ENCODE measurements at regions not wholly inside any gene's neighbourhood (a gene's known extent, or its start where the extent isn't known, plus 50 kb on each side); places are given as distances from the start of the nearest gene placed in this dataset.

DNA sequence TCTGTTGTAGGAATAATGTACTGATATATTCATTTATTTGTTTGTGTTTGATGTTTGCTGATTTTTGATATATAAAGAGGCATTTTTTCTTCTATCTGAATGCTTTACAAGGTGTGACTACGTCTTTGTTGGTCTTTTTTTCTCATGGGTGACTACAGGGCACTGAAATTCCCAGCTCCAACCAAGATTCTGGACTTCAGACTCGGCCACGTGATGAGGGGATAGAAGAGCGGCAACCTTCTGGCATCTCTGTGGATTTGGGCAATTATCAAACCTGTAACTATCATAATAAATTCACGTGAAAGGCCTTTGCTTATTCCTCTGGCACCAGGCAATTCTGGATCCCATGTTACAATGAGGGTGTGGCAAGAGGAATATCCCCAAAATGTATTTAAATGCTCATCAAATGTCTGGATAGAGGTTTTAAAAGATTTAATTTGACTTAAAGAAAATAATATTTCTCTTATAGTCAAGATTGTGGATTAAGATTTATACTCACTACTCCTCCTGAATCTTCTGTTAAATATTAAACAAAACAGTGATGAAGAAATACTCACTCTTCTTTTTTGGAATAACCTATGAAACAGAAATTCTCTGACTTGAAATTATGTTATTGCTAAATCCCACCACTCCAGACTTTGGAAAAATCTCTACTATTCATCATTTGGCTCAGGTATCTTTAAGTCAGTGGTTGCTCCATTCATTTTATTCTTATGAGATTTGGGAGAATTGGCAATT, 276.3 kb downstream of the GPR37 start:
- no peak for DNase-seq

DNA sequence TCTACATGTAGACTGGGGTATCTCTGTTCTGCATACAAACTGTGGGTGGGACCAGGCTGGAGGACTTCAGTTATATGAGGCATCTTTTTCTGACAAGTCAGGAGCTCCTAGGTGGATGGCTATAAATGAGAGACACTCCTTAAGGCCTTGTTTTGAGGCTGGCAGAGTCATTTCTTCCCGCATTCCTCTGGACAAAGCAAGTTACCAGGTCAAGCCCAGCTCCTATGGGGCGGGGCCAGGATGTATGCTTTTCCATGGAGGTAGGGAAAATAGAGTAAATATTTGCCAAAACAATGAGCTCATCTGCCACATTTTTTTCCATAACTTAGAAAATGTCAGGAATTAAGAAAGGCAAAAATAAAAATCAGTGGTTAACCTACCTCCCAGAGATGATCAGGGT, 283.4 kb downstream of the GPR37 start:
- no peak for DNase-seq

DNA sequence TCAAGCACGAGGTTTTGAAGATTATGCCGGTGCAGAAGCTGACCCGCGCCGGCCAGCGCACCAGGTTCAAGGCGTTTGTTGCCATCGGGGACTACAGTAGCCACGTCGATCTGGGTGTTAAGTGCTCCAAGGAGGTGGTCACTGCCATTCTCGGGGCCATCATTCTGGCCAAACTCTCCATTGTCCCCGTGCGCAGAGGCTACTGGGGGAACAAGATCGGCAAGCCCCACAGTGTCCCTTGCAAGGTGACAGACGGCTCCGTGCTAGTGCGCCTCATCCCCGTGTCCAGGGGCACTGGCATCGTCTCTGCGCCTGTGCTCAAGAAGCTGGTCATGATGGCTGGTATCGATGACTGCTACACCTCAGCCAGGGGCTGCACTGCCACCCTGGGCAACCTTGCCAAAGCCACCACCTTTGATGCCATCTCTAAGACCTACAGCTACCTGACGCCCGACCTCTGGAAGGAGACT, 284.7 kb downstream of the GPR37 start:
- no peak for DNase-seq

DNA sequence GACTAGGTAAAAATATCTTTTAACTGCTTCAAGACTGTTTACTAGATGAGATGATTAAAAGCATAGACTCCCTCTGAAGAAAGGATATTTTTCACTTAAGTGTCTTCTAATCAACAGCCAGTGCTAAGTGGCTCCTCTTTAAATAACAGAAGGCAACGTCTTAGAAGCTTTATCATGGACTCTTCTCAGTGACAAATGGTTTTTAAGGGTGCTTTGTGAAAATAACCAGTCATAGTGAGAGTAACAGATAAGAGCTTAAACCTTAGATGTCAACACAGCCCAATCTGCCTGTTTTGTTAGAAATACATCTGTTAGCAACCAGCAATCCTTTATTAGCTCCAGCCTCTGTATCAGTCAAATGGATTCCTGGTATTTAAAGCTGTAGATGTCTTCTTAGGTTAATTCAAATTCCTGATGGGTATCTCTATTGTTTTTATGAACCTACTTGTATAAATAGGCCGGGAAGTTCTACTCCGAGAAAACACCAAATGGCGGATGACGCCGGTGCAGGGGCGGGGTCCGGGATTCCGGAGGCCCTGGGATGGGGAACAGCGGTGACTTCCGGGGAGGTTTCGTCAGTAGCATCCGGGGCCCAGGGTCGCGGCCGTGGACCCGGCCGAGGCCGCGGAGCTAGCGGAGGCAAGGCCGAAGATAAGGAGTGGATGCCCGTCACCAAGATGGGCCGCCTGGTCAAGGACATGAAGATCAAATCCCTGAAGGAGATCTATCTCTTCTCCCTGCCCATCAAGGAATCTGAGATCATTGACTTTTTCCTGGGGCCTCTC, 285.4 kb downstream of the GPR37 start:
- DNase-seq = no peak

DNA sequence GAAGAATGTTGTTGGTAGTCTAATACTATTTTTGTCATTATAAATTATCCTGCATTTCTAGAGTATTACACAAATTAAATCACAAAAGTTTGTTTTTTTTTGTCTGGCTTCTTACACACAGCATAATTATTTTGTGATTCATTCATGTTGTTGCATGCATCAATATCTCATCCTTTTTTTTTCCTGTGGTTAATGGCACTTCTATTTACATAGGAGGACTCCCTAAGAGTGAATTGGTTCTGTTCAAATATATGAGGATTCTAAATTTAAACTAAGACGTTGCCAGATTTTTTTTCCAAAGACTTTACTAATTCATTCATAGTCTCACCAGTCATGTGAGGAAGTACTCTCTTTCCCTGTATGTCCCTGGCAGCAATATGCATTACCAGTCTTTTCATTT, 303.3 kb downstream of the GPR37 start:
- DNase-seq = peak; percentile 90

DNA sequence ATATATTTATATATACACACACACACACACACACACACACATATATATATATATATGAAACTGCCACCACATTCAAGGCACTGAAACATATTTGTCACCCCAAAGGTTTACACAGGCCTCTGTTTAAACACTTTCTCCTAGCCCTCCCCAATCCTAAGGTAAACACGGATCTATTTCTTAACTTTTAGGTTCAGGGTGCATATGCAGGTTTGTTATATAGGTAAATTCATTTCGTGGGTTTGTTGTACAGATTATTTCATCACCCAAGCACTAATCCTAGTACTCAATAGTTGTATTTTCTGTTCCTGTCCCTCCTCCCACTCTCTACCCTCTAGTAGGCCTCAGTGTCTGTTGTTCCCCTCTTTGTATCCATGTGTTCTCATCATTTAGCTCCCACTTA, 305.0 kb downstream of the GPR37 start:
- no peak for DNase-seq

DNA sequence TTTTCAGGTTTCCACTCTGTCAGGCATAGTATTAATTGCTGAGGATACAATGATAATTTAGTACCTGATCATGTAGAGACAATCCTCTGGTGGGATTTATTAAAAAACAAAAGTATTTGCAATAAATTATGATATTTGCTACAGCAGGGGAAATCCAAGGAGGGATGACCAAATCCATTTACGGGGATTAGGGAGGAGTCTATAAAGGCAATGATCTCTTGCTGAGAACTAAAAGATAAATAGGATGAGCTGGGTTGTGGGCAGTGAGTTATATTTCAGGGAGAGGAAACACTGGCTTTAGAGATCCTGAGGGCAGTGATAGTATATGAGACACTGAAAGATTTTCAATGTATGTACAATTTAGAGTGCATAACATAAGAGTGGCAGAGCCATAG, 305.5 kb downstream of the GPR37 start:
- peak; percentile 12 for DNase-seq

DNA sequence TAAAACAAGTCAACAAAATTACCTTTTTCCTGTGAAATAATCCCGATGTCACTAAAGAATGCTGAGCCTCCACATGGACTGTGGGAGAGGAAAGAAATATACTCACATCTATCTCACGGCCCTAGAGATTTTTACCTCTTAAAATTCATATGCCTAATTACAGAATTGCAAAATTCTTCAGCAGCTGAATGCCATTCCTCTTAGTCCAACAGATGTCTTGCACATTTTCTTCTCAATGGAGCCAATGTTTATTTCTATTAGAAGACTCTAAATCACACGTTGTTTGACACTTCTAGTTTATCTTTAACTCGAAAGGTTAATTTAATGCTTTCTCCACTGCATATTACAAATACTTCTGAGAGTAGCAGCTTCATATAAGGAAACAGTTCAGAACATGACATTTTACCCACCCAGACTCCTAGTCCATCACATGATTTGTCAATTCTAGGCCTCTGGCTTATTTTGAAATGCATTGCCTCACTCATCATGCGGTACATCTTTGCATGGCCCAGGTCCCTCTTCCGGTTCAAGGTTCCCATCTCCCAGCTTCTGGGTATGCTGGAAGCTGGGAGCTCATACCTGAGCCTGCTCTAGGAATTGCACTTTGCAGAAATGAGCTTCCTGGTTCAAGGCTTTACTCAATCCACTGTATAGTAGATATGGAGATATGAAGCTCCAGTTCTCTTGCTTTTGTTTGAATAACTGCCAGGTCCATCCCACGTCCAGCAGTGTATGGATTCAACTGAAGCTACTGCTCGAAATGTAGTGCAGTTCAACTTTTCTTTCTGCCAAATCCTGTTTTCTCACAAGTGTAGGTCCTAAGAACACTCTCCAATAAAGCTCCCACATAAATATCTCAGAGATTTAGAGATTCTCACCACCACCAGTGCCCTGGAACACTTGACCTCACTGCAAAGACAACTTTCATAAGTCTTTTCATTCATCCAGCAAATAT, 306.2 kb downstream of the GPR37 start:
- DNase-seq = peak; percentile 64

DNA sequence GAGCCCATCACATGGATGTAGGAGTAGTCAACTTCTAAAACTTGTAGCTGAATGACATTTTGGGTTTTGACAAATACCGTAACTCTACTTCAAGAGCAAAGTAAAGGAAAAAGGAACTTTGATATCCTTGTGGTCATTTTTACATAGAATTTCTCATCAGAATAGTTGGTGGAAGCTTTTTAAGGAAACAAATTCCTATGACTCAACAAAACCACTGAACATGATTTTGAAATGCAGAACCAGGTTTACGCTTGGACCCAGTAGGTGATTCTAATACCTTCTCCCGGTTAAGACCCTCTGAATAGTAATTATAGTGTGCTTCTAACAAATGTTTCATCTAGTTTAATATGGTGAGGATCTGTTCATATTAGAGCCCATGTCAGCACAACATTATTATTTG, 307.8 kb downstream of the GPR37 start:
- peak; percentile 30 for DNase-seq

DNA sequence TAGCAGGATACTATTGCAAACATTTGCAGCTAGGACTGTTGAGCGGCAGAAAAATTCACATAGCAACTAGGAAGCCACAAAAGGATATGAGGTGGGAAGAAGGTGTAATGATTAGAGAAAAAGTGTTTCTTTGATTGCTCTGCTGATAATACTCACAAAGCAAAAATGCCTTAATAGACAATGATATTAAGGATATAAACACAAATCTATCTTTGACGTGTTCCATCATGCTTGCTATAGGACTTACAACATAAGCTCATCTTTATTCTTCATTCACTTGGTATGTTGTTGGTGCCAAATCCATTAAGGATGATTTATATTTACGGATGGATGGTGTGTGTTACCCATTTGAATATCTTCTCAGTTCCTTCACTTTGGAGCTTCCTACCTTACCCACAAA, 309.3 kb downstream of the GPR37 start:
- no peak for DNase-seq

DNA sequence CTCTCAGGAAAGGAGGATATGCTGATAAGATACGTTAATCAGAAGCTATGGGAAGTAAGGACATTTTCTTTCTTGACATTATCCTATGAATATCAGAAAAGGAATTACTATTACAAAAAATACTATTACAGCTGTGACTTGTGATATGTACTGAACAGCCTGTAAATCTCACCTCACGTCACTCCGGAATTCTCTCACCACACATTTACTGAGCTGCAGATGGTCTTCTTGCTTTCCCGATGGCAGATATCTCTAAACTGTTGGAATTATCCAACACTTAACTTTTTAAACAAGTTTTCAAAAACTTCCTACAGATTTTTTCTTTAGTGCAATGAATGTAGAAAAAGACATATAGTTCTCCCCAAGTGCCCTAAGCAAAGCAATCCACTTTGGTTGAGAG, 313.4 kb downstream of the GPR37 start:
- DNase-seq = no peak

DNA sequence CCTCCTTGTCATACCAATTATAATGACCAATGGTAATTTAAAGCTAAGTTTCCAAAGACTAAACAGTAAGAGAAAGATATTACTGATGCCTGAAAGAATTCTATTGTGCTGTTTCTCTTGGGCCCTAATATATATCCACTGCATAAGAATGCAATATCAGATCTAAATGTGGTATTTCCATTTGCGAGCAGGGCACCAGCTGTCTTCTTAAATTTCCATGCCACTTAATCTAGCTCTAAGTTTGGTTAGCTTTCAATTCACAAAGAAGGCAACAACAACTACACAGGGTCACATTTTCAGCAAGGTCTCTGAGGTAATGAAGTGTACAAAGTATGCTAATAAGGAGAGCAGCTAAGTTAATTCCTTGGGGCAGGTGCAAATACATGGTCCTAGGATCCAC, 315.7 kb downstream of the GPR37 start:
- no peak for DNase-seq

DNA sequence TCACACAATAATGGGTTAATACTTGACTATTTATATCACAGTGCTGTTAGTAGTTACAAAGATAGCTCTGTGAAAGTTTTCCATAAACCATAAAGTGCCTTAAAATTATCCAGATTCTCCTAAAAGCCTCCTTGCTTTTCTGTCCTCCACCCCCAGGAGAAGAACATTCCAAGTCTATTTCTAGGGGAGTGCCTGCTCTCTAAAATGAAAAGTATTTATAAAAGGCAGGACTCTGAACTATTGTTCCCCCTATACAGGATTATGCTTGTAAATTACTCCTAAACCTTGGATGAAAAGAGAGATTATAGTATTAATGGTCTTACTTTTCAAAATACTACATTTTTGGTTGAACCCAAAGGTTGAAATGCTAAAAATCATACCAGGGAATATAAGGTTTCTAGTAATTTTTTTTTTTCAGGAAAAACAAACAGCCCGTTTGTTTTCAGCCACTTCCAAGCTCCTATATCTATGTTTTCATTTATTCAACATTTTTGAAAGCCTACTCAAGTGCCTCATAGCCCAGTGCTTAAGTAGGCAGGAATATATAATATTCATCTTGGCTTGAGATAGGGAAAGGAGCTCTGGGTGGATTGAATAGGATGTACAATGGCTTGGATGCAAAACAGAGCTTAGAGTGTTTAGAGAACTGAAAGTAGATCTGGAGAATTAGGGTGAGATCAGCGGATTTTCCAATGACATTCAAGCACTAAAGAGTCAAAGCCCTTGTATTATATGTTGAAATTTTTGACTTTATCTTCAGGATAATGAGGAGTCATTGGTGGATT, 320.7 kb downstream of the GPR37 start:
- no peak for DNase-seq

DNA sequence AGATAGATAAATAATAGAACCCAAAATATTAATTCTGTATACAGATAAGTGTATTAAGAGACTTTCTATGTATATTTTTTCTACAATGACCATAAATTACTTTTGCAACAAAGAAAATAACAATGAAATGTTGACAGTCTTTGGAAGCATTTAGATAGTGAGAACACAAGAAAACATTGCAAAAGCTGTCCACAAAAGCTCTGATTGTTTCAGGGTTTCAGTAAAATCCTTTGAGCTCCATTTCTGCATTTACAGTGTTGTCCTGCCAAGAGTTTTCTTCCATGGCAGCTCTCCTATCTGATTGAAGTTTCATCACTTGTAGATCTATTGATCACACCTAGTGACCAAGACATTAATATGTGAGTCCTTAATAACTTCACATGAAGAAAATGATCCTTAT, 321.8 kb downstream of the GPR37 start:
- DNase-seq = no peak

DNA sequence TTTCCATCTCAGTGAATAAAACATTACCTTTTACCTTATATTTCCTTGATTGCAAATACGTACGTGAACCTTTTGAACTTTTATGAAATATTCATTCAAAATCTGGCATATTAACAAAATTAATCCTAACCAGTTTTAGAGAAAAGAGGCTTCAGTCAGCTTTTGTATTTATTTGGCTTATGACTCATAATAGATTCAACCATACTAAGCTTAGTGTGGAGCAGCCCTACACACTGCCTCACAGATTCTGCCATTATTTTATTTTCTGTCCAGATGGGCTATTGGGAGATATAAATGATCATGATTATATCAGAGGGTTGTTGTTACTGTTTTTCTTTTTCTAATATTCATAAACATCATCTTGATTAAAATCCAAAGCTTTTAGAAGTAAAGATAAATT, 325.5 kb downstream of the GPR37 start:
- peak; percentile 19 for DNase-seq

DNA sequence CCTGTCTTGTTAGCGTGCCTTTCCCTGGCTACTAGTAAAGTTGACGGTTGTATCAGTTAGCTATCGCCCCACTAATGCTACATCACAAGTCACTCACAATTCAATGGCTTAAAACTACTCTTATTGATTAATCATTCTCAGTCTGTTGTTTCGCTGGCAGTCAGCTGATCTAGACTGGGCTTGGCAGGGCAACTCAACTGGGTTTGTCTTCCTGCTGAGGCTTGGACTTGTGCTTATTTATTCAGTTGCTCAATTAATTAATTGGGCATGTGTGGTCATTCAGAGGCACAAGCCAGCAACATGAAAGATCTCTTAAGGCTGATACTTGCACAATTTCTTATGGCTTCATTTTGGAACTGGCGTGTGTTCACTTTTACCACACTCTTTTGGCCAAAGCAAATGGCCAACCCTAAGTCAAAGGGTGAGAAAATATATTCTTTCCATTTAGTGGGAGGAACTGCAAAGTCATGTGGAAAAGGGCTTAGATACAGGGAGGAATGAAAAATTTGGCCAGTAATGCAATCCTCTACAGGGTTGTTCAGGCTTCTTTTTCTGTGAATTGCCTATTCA, 333.5 kb downstream of the GPR37 start:
- no peak for DNase-seq

DNA sequence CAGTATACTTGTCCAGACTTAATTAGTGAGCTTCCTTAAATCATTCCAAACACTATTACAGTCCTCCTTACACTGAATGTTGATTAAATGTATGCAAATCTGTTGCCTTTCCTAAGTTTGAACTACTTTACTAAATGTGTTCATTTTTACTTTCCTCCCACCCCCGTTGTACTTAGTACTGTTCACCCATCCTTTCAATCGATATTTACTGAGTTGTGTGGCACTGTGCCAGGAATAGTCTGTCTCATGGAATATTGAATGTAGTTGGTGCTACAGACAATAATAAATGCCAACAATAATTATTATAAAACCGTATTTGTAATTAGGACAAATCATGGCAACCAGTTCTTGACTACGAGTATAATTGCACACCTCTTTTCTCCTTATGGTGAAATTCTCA, 335.7 kb downstream of the GPR37 start:
- DNase-seq = no peak

DNA sequence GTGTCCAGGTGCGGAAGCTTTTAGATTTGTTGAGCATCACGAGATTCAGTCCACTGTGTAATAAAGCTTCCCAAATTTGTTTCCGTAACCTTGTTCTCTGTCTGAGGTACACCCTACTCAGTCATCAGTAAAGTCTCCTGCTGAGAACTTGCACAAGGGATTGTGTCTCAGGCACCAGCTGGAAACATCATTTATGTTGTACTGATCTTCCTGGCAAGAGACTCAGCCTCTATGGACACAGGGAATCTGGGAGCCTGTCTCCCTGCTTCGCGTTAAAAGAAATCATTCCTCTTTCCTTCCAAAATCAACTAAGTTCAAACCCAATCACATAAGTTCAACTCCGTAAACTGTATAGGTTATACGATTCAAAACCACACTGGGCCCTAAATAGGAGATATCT, 336.8 kb downstream of the GPR37 start:
- DNase-seq = no peak

DNA sequence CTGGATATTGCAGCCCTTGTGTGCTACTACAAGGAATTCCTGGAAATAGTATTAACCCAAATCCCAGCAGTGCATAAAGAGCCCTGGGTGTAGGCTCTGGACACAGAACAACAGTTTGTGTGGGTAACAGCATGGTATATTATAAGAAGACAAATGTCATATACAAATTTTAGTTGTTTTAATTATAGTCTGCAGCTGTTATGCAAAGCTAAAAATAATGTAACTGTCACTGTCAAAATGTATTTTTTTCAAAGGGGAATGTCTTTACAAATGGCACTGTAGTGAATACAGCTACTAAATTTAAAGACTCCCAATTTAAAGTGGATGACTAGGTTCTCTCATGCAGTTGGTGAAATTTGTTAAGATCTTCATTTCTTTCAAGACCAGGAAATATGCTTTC, 339.0 kb downstream of the GPR37 start:
- no peak for DNase-seq

DNA sequence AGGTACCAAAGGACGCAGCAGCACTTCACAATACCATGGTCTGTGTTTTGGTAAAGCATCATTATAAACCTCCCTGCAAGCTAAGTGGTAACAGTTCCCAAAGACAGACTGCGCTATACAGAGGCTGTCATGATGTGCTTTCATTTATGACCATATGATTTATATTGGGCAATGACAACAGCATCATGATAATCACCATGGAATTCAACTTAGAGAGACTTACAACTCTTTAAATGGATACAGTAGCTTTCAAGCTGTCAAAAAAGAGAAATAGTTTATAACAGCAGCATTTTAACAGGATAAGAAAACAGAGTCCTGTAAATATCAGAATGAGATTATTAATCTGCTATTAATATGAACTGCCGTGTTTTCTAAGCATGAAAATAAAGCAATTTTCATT, 341.7 kb downstream of the GPR37 start:
- no peak for DNase-seq

DNA sequence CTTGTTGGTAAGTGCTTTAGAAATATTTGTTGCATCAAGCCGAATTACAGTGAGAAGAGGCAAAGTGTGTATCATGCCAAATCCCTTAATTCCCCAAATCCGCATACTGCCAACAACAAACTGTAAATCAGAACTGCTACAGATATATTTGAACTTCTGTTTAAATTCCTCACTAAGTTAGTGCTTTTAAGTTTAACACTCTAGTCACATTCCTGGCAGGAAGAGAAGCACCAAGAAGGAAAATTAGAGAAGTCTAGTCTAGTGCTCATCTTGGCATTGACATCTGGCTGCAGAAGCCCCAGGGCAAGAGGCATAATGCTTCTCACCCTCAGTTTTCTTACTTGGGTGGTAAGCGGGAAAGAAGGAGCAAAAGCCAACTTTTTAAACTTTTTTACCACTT, 343.5 kb downstream of the GPR37 start:
- no peak for DNase-seq

DNA sequence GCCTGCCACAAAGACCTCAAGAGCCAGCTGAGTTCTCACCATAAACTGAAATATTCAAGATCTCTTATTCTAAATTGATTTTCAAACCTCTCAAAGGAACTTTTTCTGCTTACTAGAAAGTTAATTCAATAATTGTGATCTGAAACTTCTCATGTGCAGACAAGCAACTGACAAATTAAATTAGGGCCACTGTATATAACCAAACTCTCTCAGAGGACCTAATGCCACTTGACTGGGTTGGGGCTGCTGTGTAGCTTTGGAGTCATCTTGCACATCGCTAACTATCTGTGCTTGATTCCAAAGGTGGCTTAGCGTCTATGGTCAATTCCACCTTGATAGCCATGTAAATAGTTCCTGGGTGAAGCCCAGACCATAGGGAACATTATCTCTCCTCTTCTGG, 345.2 kb downstream of the GPR37 start:
- no peak for DNase-seq
